NB4 (cell line): ENCODE measurements at regions not wholly inside any gene's neighbourhood (a gene's known extent, or its start where the extent isn't known, plus 50 kb on each side); places are given as distances from the start of the nearest gene placed in this dataset.

Source experiments
- CTCF ChIP-seq: IDR thresholded peaks from one replicate; pipeline ENCODE4 v1.5.1; 2012; ENCODE audit warnings: low read depth, low read length
- MAX ChIP-seq: IDR thresholded peaks from 2 replicates; pipeline ENCODE4 v1.6.1; 2011; ENCODE audit warnings: low read depth, low read length
- MYC ChIP-seq: IDR thresholded peaks from 2 replicates; pipeline ENCODE4 v1.6.1; 2011; ENCODE audit warnings: low read depth, low read length
- POLR2A ChIP-seq: IDR thresholded peaks from 2 replicates; pipeline ENCODE4 v1.6.1; 2011; ENCODE audit warnings: mild to moderate bottlenecking; ENCODE audit not compliant: insufficient read length; ENCODE audit errors: extremely low read depth

DNA sequence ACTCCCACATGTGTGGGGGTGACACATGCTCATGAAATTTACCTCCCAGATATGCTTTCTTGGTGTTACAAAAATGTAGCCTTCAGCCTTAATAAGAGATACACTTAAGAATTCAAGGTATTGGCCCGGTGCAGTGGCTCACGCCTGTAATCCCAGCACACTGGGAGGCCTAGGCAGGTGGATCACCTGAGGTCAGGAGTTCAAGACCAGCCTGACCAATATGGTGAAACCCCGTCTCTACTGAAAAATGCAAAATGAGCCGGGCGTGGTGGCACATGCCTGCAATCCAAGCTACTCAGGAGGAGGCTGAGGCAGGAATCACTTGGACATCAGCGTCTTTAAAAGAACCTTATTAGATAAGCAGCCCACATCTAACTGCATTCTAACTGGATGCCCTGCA lies 614.3 kb upstream of the CDH4 start:
- TF ChIP-seq POLR2A (no peak), CTCF (no peak), MAX (no peak), MYC (no peak)
